Neural cell (in vitro differentiated cells): ENCODE measurements at regions not wholly inside any gene's neighbourhood (a gene's known extent, or its start where the extent isn't known, plus 50 kb on each side); places are given as distances from the start of the nearest gene placed in this dataset.

Experiments used
- H2AFZ ChIP-seq: fragments of 200-600, 300-800 bp; sonication (generic), shearing (Covaris generic); 2 replicates; pipeline ENCODE4 v1.6.0; 2014; ENCODE audit warnings: low read depth, mild to moderate bottlenecking, antibody characterized with exemption, low read length, moderate library complexity
- H3F3A ChIP-seq: fragments of 200-600 bp; shearing (Covaris generic); 2 replicates; pipeline ENCODE4 v1.6.1; 2016; ENCODE audit warnings: mild to moderate bottlenecking, moderate library complexity, mixed read lengths, antibody characterized with exemption, low read length; ENCODE audit not compliant: insufficient read depth, poor library complexity, severe bottlenecking
- H3K27ac ChIP-seq: fragments of 200-600, 300-800 bp; sonication (generic), shearing (Covaris generic); 2 replicates; pipeline ENCODE4 v1.5.1; 2014; ENCODE audit warnings: mild to moderate bottlenecking, low read length, moderate library complexity
- H3K27me3 ChIP-seq: fragments of 300-800, 200-600 bp; sonication (generic), shearing (Covaris generic); 2 replicates; pipeline ENCODE4 v1.6.0; 2014; ENCODE audit warnings: mild to moderate bottlenecking, low read depth, low read length, moderate library complexity; ENCODE audit not compliant: insufficient read depth
- H3K36me3 ChIP-seq: fragments of 300-800, 200-600 bp; sonication (generic), shearing (Covaris generic); 2 replicates; pipeline ENCODE4 v1.5.1; 2014; ENCODE audit warnings: mild to moderate bottlenecking, antibody characterized with exemption, low read length, moderate library complexity; ENCODE audit not compliant: insufficient read depth
- H3K4me2 ChIP-seq: fragments of 300-800, 200-600 bp; sonication (generic), shearing (Covaris generic); 2 replicates; pipeline ENCODE4 v1.6.0; 2014; ENCODE audit warnings: mild to moderate bottlenecking, low read length
- H3K4me3 ChIP-seq: fragments of 300-800, 200-600 bp; sonication (generic), shearing (Covaris generic); 2 replicates; pipeline ENCODE4 v1.5.1; 2014; ENCODE audit warnings: mild to moderate bottlenecking, low read length, moderate library complexity
- H3K79me2 ChIP-seq: fragments of 200-600 bp; shearing (Covaris generic); replicated peaks from 2 replicates; pipeline ENCODE4 v1.6.0; 2014; ENCODE audit warnings: mild to moderate bottlenecking, low read length, moderate library complexity; ENCODE audit not compliant: insufficient read depth
- H3K9ac ChIP-seq: fragments of 300-800, 200-600 bp; sonication (generic), shearing (Covaris generic); 2 replicates; pipeline ENCODE4 v1.6.1; 2016; ENCODE audit warnings: mild to moderate bottlenecking, low read length, mixed read lengths
- H3K9me2 ChIP-seq: fragments of 200-600 bp; shearing (Covaris generic); 2 replicates; pipeline ENCODE4 v1.6.1; 2016; ENCODE audit warnings: mild to moderate bottlenecking, low read length, mixed read lengths; ENCODE audit not compliant: insufficient read depth
- H3K9me3 ChIP-seq: fragments of 200-600, 300-800 bp; sonication (generic), shearing (Covaris generic); 2 replicates; pipeline ENCODE4 v1.6.1; 2016; ENCODE audit warnings: mild to moderate bottlenecking, mixed run types, low read length, moderate library complexity, mixed read lengths
- H4K20me1 ChIP-seq: fragments of 200-600 bp; shearing (Covaris generic); 2 replicates; pipeline ENCODE4 v1.6.1; 2016; ENCODE audit warnings: mild to moderate bottlenecking, mixed run types; ENCODE audit not compliant: insufficient read depth
- EP300 ChIP-seq: fragments of 450-650 bp; conservative IDR thresholded peaks from 2 replicates; pipeline ENCODE4 v1.6.1; 2014; ENCODE audit warnings: antibody characterized with exemption, mild to moderate bottlenecking, moderate library complexity; ENCODE audit not compliant: poor library complexity, severe bottlenecking
- EZH2 ChIP-seq: fragments of 200-600, 300-800 bp; shearing (Covaris generic), sonication (generic); IDR thresholded peaks from 2 replicates; pipeline ENCODE4 v1.6.1; 2014; ENCODE audit warnings: antibody characterized with exemption, low read length, borderline replicate concordance, mild to moderate bottlenecking; ENCODE audit not compliant: insufficient read depth, poor library complexity, severe bottlenecking
- MXI1 ChIP-seq: fragments of 450-650 bp; conservative IDR thresholded peaks from 2 replicates; pipeline ENCODE4 v1.6.1; 2014; ENCODE audit warnings: antibody characterized with exemption, mild to moderate bottlenecking; ENCODE audit not compliant: poor library complexity, severe bottlenecking
- POLR2AphosphoS5 ChIP-seq: IDR thresholded peaks from 2 replicates; pipeline ENCODE4 v1.6.1; 2012
- RAD21 ChIP-seq: fragments of 450-650 bp; conservative IDR thresholded peaks from 2 replicates; pipeline ENCODE4 v1.6.1; 2014; ENCODE audit warnings: antibody characterized with exemption, mild to moderate bottlenecking, moderate library complexity
- SMC3 ChIP-seq: fragments of 450-650 bp; conservative IDR thresholded peaks from 2 replicates; pipeline ENCODE4 v1.6.1; 2014; ENCODE audit warnings: antibody characterized with exemption, mild to moderate bottlenecking, moderate library complexity; ENCODE audit not compliant: poor library complexity
- TAF1 ChIP-seq: IDR thresholded peaks from 2 replicates; pipeline ENCODE4 v1.6.1; 2012; ENCODE audit warnings: low read depth
- TF ChIP-seq, protein P1 (sequence below): fragments of 450-650 bp; IDR thresholded peaks from 2 replicates; pipeline ENCODE4 v1.5.1; 2014; ENCODE audit warnings: antibody characterized with exemption, mild to moderate bottlenecking, moderate library complexity; ENCODE audit not compliant: poor library complexity, severe bottlenecking
- TF ChIP-seq, protein P2 (sequence below): IDR thresholded peaks from 2 replicates; pipeline ENCODE4 v1.6.1; 2012; ENCODE audit warnings: borderline replicate concordance

DNA sequence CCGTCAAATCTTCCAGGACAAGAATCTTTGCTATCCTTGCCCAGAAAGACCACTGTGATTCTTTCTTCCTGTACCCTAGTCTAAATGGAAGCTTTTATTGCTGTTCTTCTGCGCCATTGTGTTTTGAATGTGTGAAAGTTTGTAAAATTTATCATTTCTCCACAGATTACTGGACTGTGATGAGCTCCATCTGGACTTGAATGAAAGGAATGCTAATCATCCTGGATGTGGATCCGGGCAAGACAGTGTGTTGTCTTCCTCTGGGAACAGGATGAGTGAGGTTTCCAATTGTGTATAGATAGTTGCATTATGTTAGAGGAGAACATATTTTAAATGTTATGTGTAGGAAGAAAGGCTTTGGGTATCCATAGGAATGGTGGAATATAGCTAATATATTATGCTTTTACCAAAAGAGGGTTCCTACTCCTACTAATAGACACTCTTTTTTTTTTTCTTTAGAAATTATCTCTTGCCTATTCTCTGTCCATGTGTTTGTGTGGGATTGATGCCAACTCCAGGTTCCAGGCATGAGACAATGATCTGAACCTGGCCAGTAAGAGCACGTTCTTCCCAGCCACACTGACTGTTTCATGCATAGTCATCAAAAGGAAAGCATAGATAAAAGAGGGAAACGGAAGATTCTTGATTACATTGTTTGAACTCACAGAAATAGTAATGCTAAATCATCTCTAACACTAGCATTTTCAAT, 803.6 kb upstream of the ADGRL3 start:
- no peaks in the 10 kb centered on the region for H3K9me2 ChIP-seq
- no peaks in the 10 kb centered on the region for H3K9me3 ChIP-seq
- no peak overlapping the region for H2AFZ ChIP-seq
- no peaks in the 10 kb centered on the region for H3K79me2 ChIP-seq
- no peaks in the 10 kb centered on the region for H3F3A ChIP-seq
- no peaks in the 10 kb centered on the region for H4K20me1 ChIP-seq
- no peak overlapping the region for H3K4me3 ChIP-seq
- TF ChIP-seq SMC3, result no peak
- TF ChIP-seq, protein P1, sequence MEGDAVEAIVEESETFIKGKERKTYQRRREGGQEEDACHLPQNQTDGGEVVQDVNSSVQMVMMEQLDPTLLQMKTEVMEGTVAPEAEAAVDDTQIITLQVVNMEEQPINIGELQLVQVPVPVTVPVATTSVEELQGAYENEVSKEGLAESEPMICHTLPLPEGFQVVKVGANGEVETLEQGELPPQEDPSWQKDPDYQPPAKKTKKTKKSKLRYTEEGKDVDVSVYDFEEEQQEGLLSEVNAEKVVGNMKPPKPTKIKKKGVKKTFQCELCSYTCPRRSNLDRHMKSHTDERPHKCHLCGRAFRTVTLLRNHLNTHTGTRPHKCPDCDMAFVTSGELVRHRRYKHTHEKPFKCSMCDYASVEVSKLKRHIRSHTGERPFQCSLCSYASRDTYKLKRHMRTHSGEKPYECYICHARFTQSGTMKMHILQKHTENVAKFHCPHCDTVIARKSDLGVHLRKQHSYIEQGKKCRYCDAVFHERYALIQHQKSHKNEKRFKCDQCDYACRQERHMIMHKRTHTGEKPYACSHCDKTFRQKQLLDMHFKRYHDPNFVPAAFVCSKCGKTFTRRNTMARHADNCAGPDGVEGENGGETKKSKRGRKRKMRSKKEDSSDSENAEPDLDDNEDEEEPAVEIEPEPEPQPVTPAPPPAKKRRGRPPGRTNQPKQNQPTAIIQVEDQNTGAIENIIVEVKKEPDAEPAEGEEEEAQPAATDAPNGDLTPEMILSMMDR, result no peak
- no peak for TF ChIP-seq POLR2AphosphoS5
- TF ChIP-seq, protein P2, sequence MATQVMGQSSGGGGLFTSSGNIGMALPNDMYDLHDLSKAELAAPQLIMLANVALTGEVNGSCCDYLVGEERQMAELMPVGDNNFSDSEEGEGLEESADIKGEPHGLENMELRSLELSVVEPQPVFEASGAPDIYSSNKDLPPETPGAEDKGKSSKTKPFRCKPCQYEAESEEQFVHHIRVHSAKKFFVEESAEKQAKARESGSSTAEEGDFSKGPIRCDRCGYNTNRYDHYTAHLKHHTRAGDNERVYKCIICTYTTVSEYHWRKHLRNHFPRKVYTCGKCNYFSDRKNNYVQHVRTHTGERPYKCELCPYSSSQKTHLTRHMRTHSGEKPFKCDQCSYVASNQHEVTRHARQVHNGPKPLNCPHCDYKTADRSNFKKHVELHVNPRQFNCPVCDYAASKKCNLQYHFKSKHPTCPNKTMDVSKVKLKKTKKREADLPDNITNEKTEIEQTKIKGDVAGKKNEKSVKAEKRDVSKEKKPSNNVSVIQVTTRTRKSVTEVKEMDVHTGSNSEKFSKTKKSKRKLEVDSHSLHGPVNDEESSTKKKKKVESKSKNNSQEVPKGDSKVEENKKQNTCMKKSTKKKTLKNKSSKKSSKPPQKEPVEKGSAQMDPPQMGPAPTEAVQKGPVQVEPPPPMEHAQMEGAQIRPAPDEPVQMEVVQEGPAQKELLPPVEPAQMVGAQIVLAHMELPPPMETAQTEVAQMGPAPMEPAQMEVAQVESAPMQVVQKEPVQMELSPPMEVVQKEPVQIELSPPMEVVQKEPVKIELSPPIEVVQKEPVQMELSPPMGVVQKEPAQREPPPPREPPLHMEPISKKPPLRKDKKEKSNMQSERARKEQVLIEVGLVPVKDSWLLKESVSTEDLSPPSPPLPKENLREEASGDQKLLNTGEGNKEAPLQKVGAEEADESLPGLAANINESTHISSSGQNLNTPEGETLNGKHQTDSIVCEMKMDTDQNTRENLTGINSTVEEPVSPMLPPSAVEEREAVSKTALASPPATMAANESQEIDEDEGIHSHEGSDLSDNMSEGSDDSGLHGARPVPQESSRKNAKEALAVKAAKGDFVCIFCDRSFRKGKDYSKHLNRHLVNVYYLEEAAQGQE, result no peak
- no peak for TF ChIP-seq EP300
- no peak for TF ChIP-seq MXI1
- no peaks in the 10 kb centered on the region for H3K36me3 ChIP-seq
- no peak overlapping the region for H3K4me2 ChIP-seq
- H3K9ac ChIP-seq, result no peak overlapping the region
- no peak overlapping the region for H3K27ac ChIP-seq
- H3K27me3 ChIP-seq, result no peaks in the 10 kb centered on the region

DNA sequence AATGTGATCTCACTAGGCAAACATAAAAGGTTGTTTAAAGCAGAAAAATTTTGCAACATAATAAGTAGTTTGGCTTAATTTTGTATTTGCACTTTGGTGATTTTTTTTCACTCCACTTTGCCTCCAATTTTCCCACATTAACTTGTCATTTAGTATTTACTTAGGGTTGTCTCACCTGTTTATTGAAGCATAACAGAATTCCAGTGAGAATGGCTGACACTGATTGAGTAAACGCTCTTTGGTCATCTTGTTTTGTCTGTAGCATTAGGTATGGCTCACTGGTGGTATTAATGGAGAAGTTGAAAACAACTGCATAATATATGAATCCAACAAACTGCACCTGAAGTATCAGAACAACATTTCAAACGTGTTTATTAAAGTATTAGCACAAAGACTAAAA, 799.5 kb upstream of the ADGRL3 start:
- Histone ChIP-seq H3K4me3 (no peak overlapping the region), H3K79me2 (no peaks in the 10 kb centered on the region), H3F3A (no peaks in the 10 kb centered on the region), H2AFZ (no peak overlapping the region), H3K9me3 (no peaks in the 10 kb centered on the region), H4K20me1 (no peaks in the 10 kb centered on the region), H3K9ac (no peak overlapping the region), H3K9me2 (no peaks in the 10 kb centered on the region), H3K27ac (no peak overlapping the region), H3K4me2 (no peak overlapping the region), H3K27me3 (no peaks in the 10 kb centered on the region), H3K36me3 (no peaks in the 10 kb centered on the region)
- TF ChIP-seq TAF1 (no peak), EP300 (peak; percentile 57), RAD21 (no peak), EZH2 (no peak), POLR2AphosphoS5 (peak; percentile 48), SMC3 (no peak), MXI1 (no peak)
- TF ChIP-seq, protein P1, result no peak
- TF ChIP-seq, protein P2, result no peak
